BLaER1 (cell line): ENCODE measurements at regions not wholly inside any gene's neighbourhood (a gene's known extent, or its start where the extent isn't known, plus 50 kb on each side); places are given as distances from the start of the nearest gene placed in this dataset.

Experiments
- H3K27ac ChIP-seq: shearing (Covaris generic); formaldehyde crosslinking; 2 replicates; pipeline ENCODE4 v1.8.1; 2022
- H3K27me3 ChIP-seq: shearing (Covaris generic); formaldehyde crosslinking; 2 replicates; pipeline ENCODE4 v1.8.1; 2022
- H3K36me3 ChIP-seq: shearing (Covaris generic); formaldehyde crosslinking; 2 replicates; pipeline ENCODE4 v1.8.1; 2022
- H3K4me1 ChIP-seq: shearing (Covaris generic); formaldehyde crosslinking; 2 replicates; pipeline ENCODE4 v1.8.1; 2022
- H3K4me2 ChIP-seq: shearing (Covaris generic); formaldehyde crosslinking; 2 replicates; pipeline ENCODE4 v1.8.1; 2022
- H3K4me3 ChIP-seq: shearing (Covaris generic); formaldehyde crosslinking; 2 replicates; pipeline ENCODE4 v1.8.1; 2022
- H3K9ac ChIP-seq: shearing (Covaris generic); formaldehyde crosslinking; 2 replicates; pipeline ENCODE4 v1.8.1; 2022
- H3K9me3 ChIP-seq: shearing (Covaris generic); formaldehyde crosslinking; 2 replicates; pipeline ENCODE4 v1.8.1; 2022
- H4K20me1 ChIP-seq: shearing (Covaris generic); formaldehyde crosslinking; 2 replicates; pipeline ENCODE4 v1.8.1; 2022
- Cebpa-rat ChIP-seq: shearing (Covaris generic); IDR thresholded peaks from 2 replicates; pipeline ENCODE4 v1.8.1; 2022

- Histone ChIP-seq H3K4me2 (no peak overlapping the region), H3K4me1 (no peaks in the 10 kb centered on the region), H3K27me3 (no peaks in the 10 kb centered on the region), H4K20me1 (no peaks in the 10 kb centered on the region), H3K9me3 (peaks cover 2% of the 10 kb centered on the region; the same call in 1 of the 2 replicates), H3K27ac (no peak overlapping the region), H3K4me3 (no peak overlapping the region), H3K9ac (no peak overlapping the region), H3K36me3 (no peaks in the 10 kb centered on the region)
- TF ChIP-seq Cebpa-rat: no peak
Observed at GRCh38 chr9:87338088-87338989, 159.3 kb upstream of the DAPK1 start.

- no peaks in the 10 kb centered on the region for H3K9me3 ChIP-seq
- H3K27ac ChIP-seq: no peak overlapping the region
- H3K27me3 ChIP-seq: no peaks in the 10 kb centered on the region
- no peak for TF ChIP-seq Cebpa-rat
- H3K9ac ChIP-seq: no peak overlapping the region
- no peak overlapping the region for H3K4me3 ChIP-seq
- H3K4me1 ChIP-seq: no peaks in the 10 kb centered on the region
- H3K36me3 ChIP-seq: no peaks in the 10 kb centered on the region
- no peaks in the 10 kb centered on the region for H4K20me1 ChIP-seq
- H3K4me2 ChIP-seq: no peak overlapping the region
Observed at GRCh38 chr9:87340391-87340790, 157.3 kb upstream of the DAPK1 start.

GRCh38 chr9:87342743-87343142 lies 154.9 kb upstream of the DAPK1 start:
- Histone ChIP-seq H3K4me2 (no peak overlapping the region), H3K27me3 (no peaks in the 10 kb centered on the region), H3K36me3 (no peaks in the 10 kb centered on the region), H3K9ac (no peak overlapping the region), H3K4me1 (no peaks in the 10 kb centered on the region), H3K9me3 (no peaks in the 10 kb centered on the region), H3K4me3 (no peak overlapping the region), H4K20me1 (no peaks in the 10 kb centered on the region), H3K27ac (no peak overlapping the region)
- TF ChIP-seq Cebpa-rat: no peak

GRCh38 chr9:87343816-87344430 lies 153.7 kb upstream of the DAPK1 start:
- Histone ChIP-seq H3K4me2 (no peak overlapping the region), H3K9ac (no peak overlapping the region), H3K27me3 (no peaks in the 10 kb centered on the region), H3K4me3 (no peak overlapping the region), H3K36me3 (no peaks in the 10 kb centered on the region), H3K4me1 (no peaks in the 10 kb centered on the region), H3K9me3 (no peaks in the 10 kb centered on the region), H4K20me1 (no peaks in the 10 kb centered on the region), H3K27ac (no peak overlapping the region)
- TF ChIP-seq Cebpa-rat: no peak

GRCh38 chr9:87346061-87346665 lies 151.5 kb upstream of the DAPK1 start:
- H3K9me3 ChIP-seq: peaks cover 5% of the 10 kb centered on the region; the same call in 1 of the 2 replicates
- H3K36me3 ChIP-seq: no peaks in the 10 kb centered on the region
- H4K20me1 ChIP-seq: no peaks in the 10 kb centered on the region
- no peak for TF ChIP-seq Cebpa-rat
- H3K9ac ChIP-seq: no peak overlapping the region
- no peak overlapping the region for H3K4me3 ChIP-seq
- H3K27me3 ChIP-seq: no peaks in the 10 kb centered on the region
- no peaks in the 10 kb centered on the region for H3K4me1 ChIP-seq
- no peak overlapping the region for H3K27ac ChIP-seq
- H3K4me2 ChIP-seq: no peak overlapping the region

GRCh38 chr9:87350915-87351314 lies 146.8 kb upstream of the DAPK1 start:
- Histone ChIP-seq H3K4me1 (no peaks in the 10 kb centered on the region), H3K27me3 (no peaks in the 10 kb centered on the region), H4K20me1 (no peaks in the 10 kb centered on the region), H3K9me3 (peaks cover 5% of the 10 kb centered on the region; the same call in 1 of the 2 replicates), H3K4me3 (no peak overlapping the region), H3K27ac (no peak overlapping the region), H3K36me3 (no peaks in the 10 kb centered on the region), H3K9ac (no peak overlapping the region), H3K4me2 (no peak overlapping the region)
- TF ChIP-seq Cebpa-rat: no peak

- Histone ChIP-seq H3K27ac (no peak overlapping the region), H3K27me3 (no peaks in the 10 kb centered on the region), H3K9ac (no peak overlapping the region), H3K4me1 (no peaks in the 10 kb centered on the region), H3K9me3 (peaks cover 10% of the 10 kb centered on the region; the same call in 1 of the 2 replicates), H3K4me3 (no peak overlapping the region), H3K4me2 (no peak overlapping the region), H3K36me3 (no peaks in the 10 kb centered on the region), H4K20me1 (no peaks in the 10 kb centered on the region)
- TF ChIP-seq Cebpa-rat: no peak
Observed at GRCh38 chr9:87353301-87353700, 144.4 kb upstream of the DAPK1 start.

GRCh38 chr9:87354147-87354546 lies 143.5 kb upstream of the DAPK1 start:
- Histone ChIP-seq H3K27me3 (no peaks in the 10 kb centered on the region), H3K9me3 (peaks cover 16% of the 10 kb centered on the region; the same call in 1 of the 2 replicates), H3K27ac (no peak overlapping the region), H3K4me1 (no peaks in the 10 kb centered on the region), H3K9ac (no peak overlapping the region), H3K4me2 (no peak overlapping the region), H3K36me3 (no peaks in the 10 kb centered on the region), H3K4me3 (no peak overlapping the region), H4K20me1 (no peaks in the 10 kb centered on the region)
- TF ChIP-seq Cebpa-rat: no peak

GRCh38 chr9:87357600-87357999 lies 140.1 kb upstream of the DAPK1 start:
- Histone ChIP-seq H3K36me3 (no peaks in the 10 kb centered on the region), H4K20me1 (no peaks in the 10 kb centered on the region), H3K4me3 (no peak overlapping the region), H3K4me2 (no peak overlapping the region), H3K9ac (no peak overlapping the region), H3K27ac (no peak overlapping the region), H3K27me3 (no peaks in the 10 kb centered on the region), H3K9me3 (0 out of 2 replicates have a peak, but pooled peaks cover 11% of the 10 kb centered on the region), H3K4me1 (no peaks in the 10 kb centered on the region)
- no peak for TF ChIP-seq Cebpa-rat

GRCh38 chr9:87359264-87359663 lies 138.4 kb upstream of the DAPK1 start:
- no peak overlapping the region for H3K27ac ChIP-seq
- TF ChIP-seq Cebpa-rat: no peak
- H3K27me3 ChIP-seq: no peaks in the 10 kb centered on the region
- H3K9ac ChIP-seq: no peak overlapping the region
- no peak overlapping the region for H3K4me3 ChIP-seq
- no peaks in the 10 kb centered on the region for H3K4me1 ChIP-seq
- H3K36me3 ChIP-seq: no peaks in the 10 kb centered on the region
- H3K9me3 ChIP-seq: 0 out of 2 replicates have a peak, but pooled peaks cover 11% of the 10 kb centered on the region
- H4K20me1 ChIP-seq: no peaks in the 10 kb centered on the region
- no peak overlapping the region for H3K4me2 ChIP-seq
